Hematopoietic multipotent progenitor cell treated with erythropoietin and hydrocortisone succinate and interleukin-3 and kit ligand, for 6 days (in vitro differentiated cells): ENCODE measurements at regions not wholly inside any gene's neighbourhood (a gene's known extent, or its start where the extent isn't known, plus 50 kb on each side); places are given as distances from the start of the nearest gene placed in this dataset.
A peak's percentile ranks its signal among the peaks of the same experiment; 100 is the strongest.

Experiments
- DNase-seq: peaks from one replicate; pipeline ENCODE4 v3.0.0-alpha.2; 2015

GRCh38 chr9:2461892-2462291 is 159.7 kb upstream of the VLDLR start:
- DNase-seq = no peak

- DNase-seq = no peak
Observed at GRCh38 chr9:2464624-2465023, 157.0 kb upstream of the VLDLR start.

- no peak for DNase-seq
Observed at GRCh38 chr9:2465516-2465915, 156.1 kb upstream of the VLDLR start.

DNA sequence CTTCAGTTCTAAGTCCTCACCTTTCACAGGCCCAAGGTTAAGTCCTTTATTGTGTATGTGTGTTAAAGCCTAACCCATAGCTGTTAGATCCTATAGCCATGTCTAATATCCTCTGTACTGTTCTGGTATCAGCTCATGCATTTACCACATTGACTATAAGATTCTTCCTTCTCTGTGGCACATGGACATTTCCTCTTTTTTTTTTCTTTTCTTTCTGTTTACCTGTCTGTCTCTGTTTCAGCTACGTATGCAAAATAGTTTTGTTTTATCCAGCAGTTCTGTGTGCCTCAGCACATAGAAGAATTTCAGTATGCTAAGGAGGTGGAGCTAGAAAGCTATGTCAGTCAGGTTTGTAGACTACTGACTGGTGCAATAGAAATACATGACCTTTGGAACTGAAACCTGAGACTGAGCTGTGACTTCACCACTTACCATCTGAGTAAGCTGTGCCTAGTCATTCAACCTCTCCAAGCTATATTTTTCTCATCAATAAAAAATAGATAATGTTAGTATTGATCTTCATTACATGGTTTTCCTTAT is 155.6 kb upstream of the VLDLR start:
- no peak for DNase-seq

GRCh38 chr9:2466703-2467102 is 154.9 kb upstream of the VLDLR start:
- no peak for DNase-seq

DNA sequence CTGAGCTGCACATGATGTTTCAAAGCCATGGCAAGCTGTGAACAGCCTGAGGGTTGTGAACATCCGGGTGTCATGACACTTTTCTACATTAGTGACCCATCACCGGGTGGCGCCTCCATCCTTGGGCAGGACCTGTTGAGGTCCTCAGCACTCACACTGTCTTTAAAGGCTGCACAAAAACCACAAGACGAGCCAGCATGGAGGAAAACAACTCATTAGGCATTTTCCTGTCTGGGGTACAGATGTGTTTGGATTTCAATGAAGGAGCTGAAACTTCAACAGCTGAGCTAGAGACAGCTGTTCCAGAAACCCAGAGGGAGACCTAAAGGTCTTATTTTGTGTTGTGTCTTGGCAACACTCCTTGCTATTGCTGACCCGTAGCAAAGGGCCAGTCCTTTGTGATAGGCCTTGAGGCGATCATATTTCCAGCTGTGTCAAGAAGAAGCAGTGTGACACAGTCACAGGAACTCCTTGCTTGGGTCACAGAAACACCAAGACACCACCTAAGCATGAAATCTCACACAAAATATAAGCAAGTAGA is 151.8 kb upstream of the VLDLR start:
- DNase-seq = peak; percentile 38

- no peak for DNase-seq
Observed at GRCh38 chr9:2473681-2474080, 147.9 kb upstream of the VLDLR start.

GRCh38 chr9:2477755-2478154 is 143.8 kb upstream of the VLDLR start:
- no peak for DNase-seq

DNA sequence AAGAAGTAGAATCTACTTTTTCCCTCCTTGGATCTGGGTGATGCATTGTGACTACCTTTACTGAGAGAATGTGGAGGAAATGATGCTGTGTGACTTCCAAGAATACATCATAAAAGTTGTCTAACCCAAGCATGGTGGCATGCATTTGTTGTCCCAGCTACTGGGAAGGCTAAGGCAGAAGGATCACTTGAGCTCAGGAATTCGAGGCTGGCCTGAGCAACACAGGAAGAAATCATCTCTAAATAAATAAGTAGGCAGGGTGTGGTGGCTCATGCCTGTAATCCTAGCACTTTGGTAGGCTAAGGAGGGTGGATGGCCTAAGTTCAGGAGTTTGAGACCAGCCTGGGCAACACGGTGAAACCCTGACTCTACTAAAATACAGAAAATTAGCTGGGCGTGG is 143.2 kb upstream of the VLDLR start:
- no peak for DNase-seq

- no peak for DNase-seq
Observed at GRCh38 chr9:2479056-2479565, 142.5 kb upstream of the VLDLR start.

DNA sequence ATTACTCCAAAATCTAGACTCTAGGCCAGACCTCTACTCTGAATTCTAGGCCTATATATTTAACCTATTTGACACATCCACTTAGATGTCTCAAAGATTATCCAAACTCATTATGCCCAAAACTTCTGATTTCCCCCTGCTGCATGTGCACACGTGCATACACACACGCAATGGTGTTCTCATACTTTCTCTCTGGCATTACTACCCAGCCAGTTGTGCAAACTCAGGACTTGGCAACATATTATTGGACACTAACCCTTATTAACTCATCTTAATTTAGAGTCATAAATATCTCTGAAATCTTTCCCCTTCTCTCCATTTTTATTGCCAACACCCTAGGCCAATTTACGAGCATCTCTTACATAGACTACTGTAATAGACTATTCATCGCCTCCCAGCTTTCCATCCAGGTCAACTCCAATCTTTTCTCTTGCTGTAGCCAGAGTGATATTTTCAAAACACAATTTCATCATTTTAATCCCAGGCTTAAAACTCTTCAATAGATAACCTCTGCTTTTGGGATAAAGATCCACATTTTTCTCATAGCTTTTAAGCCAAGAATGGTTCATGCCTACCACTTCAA is 141.2 kb upstream of the VLDLR start:
- DNase-seq = no peak

GRCh38 chr9:2481216-2481615 is 140.4 kb upstream of the VLDLR start:
- DNase-seq = no peak

DNA sequence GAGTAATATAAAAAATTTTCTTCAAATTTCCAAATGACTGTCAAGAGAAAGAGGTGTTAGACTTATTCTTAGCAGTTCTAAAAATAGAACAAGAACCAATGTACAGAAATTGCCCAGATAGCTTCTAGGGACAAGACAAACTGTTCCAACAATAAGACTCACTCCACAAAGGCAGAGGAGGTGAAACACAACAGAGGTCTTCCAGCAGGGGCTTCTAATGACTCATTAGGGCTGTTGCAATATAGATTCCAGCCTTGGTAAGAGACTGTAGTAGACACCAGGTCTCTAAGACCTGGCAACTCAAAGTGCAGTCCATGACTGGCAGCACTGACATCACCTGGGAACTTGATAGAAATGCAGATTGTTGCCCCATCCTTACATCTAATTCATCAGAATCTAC is 134.6 kb upstream of the VLDLR start:
- no peak for DNase-seq

DNA sequence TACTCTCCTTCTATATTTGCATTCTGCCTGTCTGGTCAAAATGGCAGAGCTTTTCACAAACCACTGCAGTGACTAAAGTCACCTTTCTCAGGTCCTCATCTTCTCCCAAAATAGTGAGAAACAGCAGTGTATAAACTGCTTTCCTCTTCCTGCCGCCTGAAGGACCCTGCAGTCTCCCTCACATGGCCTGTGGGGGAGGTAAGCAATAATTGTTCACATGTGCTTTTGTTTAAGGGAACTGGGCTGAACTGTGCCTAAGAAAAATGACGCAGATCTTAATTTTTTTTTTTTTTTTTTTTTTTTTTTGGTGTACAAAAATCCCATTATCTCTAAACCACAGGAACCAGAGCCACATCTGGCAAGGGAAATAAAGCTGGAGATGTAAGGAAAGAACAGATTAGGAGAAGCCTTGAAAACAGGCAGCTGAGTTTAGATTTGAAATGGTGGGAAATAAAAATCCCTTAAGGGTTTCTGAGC is 131.7 kb upstream of the VLDLR start:
- no peak for DNase-seq

- no peak for DNase-seq
Observed at GRCh38 chr9:2492161-2492560, 129.4 kb upstream of the VLDLR start.

- DNase-seq = no peak
Observed at GRCh38 chr9:2493109-2493508, 128.5 kb upstream of the VLDLR start.

- DNase-seq = no peak
Observed at GRCh38 chr9:2493529-2493928, 128.1 kb upstream of the VLDLR start.

DNA sequence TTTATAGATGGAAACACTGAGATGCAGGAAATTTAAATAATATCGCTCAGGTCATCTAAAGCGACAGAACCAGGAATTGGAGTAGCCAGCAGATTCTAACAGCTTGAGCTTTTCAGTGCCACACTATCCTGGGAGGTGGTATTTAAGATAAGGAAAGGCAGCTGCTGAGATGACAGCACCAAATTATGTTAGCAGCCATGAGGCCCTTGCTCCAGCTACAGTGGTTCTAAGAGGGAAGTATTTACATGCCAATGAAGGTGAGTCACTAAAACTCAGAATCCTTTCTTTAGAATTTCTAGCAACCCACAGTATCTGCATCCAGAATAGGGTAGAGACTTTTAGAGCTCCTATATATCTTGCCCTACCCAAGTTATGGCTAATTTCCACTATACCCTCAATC is 127.0 kb upstream of the VLDLR start:
- DNase-seq = no peak

DNA sequence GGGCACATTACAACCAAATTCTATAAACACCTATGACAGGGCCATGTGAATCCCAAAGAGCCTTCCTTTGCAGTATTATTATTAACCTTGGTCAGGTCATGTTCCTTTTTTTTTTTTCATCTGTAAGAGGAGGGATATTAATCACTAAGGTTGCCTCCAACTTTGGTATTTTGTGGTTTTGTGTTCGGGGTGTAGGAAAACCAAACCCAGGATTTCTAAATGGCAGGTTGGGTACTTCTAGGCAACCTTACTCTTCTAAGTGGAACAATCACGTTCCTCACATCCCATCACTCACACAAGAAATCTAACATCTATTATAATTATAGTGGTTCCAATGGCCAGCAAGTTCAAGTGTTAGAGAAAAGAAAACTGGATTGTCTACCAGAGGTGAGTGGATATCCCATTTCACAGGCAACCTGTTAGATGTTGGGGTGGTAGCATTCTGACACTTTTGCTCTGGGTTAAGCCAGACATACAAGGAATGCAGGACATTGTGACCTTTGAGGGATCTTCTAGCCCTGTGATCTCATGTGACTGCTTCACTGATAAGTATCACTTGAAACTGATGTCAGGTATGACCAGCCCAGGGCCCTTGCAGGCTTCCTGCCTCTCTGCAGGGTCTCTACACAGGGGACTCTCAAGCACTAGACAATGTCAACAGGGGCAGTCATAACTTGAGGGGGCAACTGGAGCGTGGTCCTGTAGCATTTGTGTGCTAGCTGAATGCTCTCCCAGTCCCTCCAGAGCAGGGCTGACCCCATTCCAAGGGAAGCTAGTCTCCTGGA is 126.2 kb upstream of the VLDLR start:
- no peak for DNase-seq

- no peak for DNase-seq
Observed at GRCh38 chr9:2496169-2496568, 125.4 kb upstream of the VLDLR start.

DNA sequence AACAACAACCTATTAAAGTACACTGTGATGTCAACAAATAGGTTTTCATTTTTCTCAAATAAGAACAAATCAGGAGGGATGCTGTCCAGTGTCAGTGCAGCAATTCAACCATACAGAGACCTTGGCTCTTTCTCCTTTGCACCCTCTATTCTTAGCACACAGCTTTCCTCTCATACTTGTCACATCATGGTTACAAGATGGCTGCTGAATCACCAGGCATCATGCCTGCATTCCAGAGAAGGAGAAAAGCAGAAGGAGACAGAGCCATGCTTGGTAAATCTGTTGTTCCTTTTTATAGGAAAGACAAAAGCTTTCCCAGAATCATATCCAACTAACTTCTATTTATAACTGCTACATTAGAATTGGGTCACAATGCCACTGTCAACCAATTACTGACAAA is 124.7 kb upstream of the VLDLR start:
- no peak for DNase-seq

DNA sequence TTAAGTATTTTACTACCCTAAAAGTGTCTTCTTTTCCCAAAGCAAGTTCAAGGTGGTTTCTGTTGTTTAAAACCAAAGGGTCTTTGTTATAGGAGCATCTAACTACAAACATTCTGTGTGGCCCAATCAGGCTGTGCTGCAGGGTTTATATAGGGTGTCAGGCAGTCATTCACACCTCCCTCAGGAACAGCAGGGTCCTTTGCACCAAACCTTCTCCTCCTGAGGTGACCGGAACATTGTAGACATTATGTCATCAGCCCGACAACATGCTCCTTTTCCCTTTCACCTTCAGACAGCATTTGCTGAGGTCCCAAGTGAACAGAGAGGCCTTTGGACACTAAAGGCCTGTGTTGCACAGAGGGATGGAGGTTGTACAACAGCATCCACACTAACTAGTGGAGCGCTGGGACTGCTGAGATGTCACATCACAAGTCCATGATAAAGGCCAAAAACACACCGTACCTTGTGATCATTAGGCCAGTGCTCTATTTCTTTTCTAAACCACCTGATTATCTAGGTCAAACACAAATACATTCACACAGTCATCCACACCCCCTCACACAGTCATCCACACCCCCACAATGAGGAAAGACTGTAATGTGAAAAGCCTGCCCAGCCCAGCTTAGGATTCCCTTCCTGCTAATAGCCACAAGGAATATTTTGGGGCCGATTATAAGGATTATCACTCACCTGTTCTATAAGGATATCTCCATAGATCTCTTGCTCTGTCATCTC is 123.8 kb upstream of the VLDLR start:
- no peak for DNase-seq

DNA sequence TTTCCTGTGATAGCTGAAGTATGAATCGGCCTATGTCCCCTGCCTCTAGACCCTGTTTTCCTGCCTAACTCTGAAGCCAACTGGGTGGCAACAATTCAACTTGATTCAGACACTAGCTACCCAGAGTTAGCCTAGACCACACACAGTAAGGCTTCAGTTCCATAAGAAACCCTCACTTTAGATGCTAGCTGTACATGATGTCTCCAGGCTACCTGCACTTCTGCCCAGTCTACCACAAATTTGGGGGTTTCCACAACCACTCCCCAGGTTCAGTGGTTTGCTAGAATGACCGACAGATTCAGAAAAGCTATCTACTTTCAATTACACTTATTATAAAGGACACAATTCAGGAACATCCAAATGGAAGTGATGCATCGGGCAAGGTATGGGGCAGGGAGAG is 119.4 kb upstream of the VLDLR start:
- no peak for DNase-seq
